A549 (cell line): ENCODE measurements at regions not wholly inside any gene's neighbourhood (a gene's known extent, or its start where the extent isn't known, plus 50 kb on each side); places are given as distances from the start of the nearest gene placed in this dataset.

Source experiments
- BCL3 ChIP-seq: fragments of >200 bp; sonication (Bioruptor Twin); formaldehyde crosslinking; IDR thresholded peaks from 3 replicates; pipeline ENCODE4 v1.6.1; 2016
- CEBPB ChIP-seq, 2 experiments: fragments of >200 bp in 1 of 2; sonication (Bioruptor Twin) in 1 of 2; formaldehyde crosslinking in 1 of 2; IDR thresholded peaks; 2 replicates each; pipeline ENCODE4 v1.6.1; 2012 to 2016
- CTCF ChIP-seq: fragments of >200 bp; sonication (Bioruptor Twin); formaldehyde crosslinking; IDR thresholded peaks from 3 replicates; pipeline ENCODE4 v1.5.1; 2016
- EP300 ChIP-seq, 2 experiments: fragments of >200 bp; sonication (Bioruptor Twin); formaldehyde crosslinking; IDR thresholded peaks; 2 replicates in 1 of 2; 3 replicates in 1 of 2; pipeline ENCODE4 v1.6.1; 2016 to 2017
- FOSB ChIP-seq: fragments of 250-450 bp; sonication (Bioruptor Pico); IDR thresholded peaks from 2 replicates; pipeline ENCODE4 v1.5.0; 2020; ENCODE audit warnings: mild to moderate bottlenecking, moderate library complexity
- KDM5A ChIP-seq: fragments of 200-600 bp; sonication (generic); IDR thresholded peaks from 2 replicates; pipeline ENCODE4 v1.6.1; 2016; ENCODE audit warnings: antibody characterized with exemption, mild to moderate bottlenecking
- POLR2A ChIP-seq: IDR thresholded peaks from 2 replicates; pipeline ENCODE4 v1.6.1; 2012; ENCODE audit warnings: mild to moderate bottlenecking, low read length
- POLR2AphosphoS2 ChIP-seq: conservative IDR thresholded peaks from 2 replicates; pipeline ENCODE4 v1.6.1; 2012; ENCODE audit warnings: low read length, improper control_type of control experiment, inconsistent platforms
- REST ChIP-seq: fragments of 200-600 bp; sonication (generic); IDR thresholded peaks from 2 replicates; pipeline ENCODE4 v1.6.1; 2016; ENCODE audit warnings: antibody characterized with exemption, mild to moderate bottlenecking, moderate library complexity
- ZFP36 ChIP-seq: fragments of 450-650 bp; IDR thresholded peaks from 2 replicates; pipeline ENCODE4 v1.6.1; 2014; ENCODE audit warnings: borderline replicate concordance; ENCODE audit not compliant: partially characterized antibody

GRCh38 chr1:83545066-83545862 lies 453.7 kb downstream of the TTLL7 start:
- TF ChIP-seq POLR2A: no peak
- no peak for TF ChIP-seq CEBPB (IDR thresholded peaks at IDR 0.05)
- TF ChIP-seq REST: no peak
- no peak for TF ChIP-seq EP300 (IDR thresholded peaks at IDR 0.05)
- no peak for TF ChIP-seq CTCF
- no peak for TF ChIP-seq BCL3
- TF ChIP-seq KDM5A: no peak
- no peak for TF ChIP-seq POLR2AphosphoS2
- TF ChIP-seq ZFP36: no peak
- no peak for TF ChIP-seq FOSB
